K562 (cell line): ENCODE measurements at regions not wholly inside any gene's neighbourhood (a gene's known extent, or its start where the extent isn't known, plus 50 kb on each side); places are given as distances from the start of the nearest gene placed in this dataset.

ENCODE experiments used
- ATF7 ChIP-seq: fragments of 450-650 bp; IDR thresholded peaks from 2 replicates; pipeline ENCODE4 v1.7.1; 2014; ENCODE audit warnings: mild to moderate bottlenecking, moderate library complexity
- CBFA2T3 ChIP-seq: fragments of 450-650 bp; IDR thresholded peaks from 2 replicates; pipeline ENCODE4 v1.6.1; 2017
- CTBP1 ChIP-seq: fragments of 450-650 bp; IDR thresholded peaks from 2 replicates; pipeline ENCODE4 v1.6.1; 2016; ENCODE audit warnings: borderline replicate concordance
- CTCF ChIP-seq, 3 experiments: IDR thresholded peaks in 2 of 3; conservative IDR thresholded peaks in 1 of 3; 2 replicates each; pipeline ENCODE4 v1.5.1; 2011 to 2012; ENCODE audit warnings: low read length in 3 of 3, mild to moderate bottlenecking in 3 of 3, control low read depth in 2 of 3, improper control_type of control experiment in 1 of 3, inconsistent platforms in 1 of 3, low read depth in 1 of 3, mixed read lengths in 1 of 3, moderate library complexity in 1 of 3; ENCODE audit not compliant: insufficient read depth in 2 of 3
- EZH2 ChIP-seq: IDR thresholded peaks from 2 replicates; pipeline ENCODE4 v1.6.1; 2012; ENCODE audit warnings: low read depth, mild to moderate bottlenecking, inconsistent platforms, low read length, borderline replicate concordance
- HMGXB4 ChIP-seq: sonication (generic); formaldehyde crosslinking; IDR thresholded peaks from 2 replicates; pipeline ENCODE4 v1.8.1; 2023; ENCODE audit warnings: mild to moderate bottlenecking, missing genetic modification reagents
- HNRNPK ChIP-seq: fragments of 200-400 bp; formaldehyde crosslinking; IDR thresholded peaks from one replicate; pipeline ENCODE4 v1.6.1; 2018; ENCODE audit warnings: mild to moderate bottlenecking, low read depth, low read length; ENCODE audit not compliant: poor library complexity, severe bottlenecking
- JUND ChIP-seq, 2 experiments: IDR thresholded peaks; 2 replicates in 1 of 2; 3 replicates in 1 of 2; pipeline ENCODE4 v1.6.1; 2011; ENCODE audit warnings: borderline replicate concordance in 2 of 2, low read depth in 2 of 2, low read length in 2 of 2, improper control_type of control experiment in 1 of 2, missing biosample characterization in 1 of 2, missing genetic modification characterization in 1 of 2, missing genetic modification reagents in 1 of 2
- RFX5 ChIP-seq: IDR thresholded peaks from 2 replicates; pipeline ENCODE4 v1.6.1; 2011; ENCODE audit warnings: low read depth, mild to moderate bottlenecking, improper control_type of control experiment, low read length
- TAF1 ChIP-seq: IDR thresholded peaks from 2 replicates; pipeline ENCODE4 v1.6.1; 2011; ENCODE audit warnings: mild to moderate bottlenecking, low read length, moderate library complexity; ENCODE audit not compliant: insufficient read depth, control insufficient read depth, severe bottlenecking; ENCODE audit errors: extremely low read depth
- THRB ChIP-seq: fragments of 450-650 bp; formaldehyde crosslinking; conservative IDR thresholded peaks from 2 replicates; pipeline ENCODE4 v1.4.0; 2022; ENCODE audit warnings: mild to moderate bottlenecking, missing genetic modification characterization
- ZBTB11 ChIP-seq, 3 experiments: fragments of 200-800 bp in 1 of 3; fragments of 250-450 bp in 1 of 3; fragments of 450-650 bp in 1 of 3; sonication (Bioruptor Pico) in 1 of 3; sonication (Bioruptor generic) in 1 of 3; formaldehyde crosslinking in 1 of 3; IDR thresholded peaks; 2 replicates each; pipeline versions ENCODE4 v1.6.1 to v1.8.0; 2016 to 2022; ENCODE audit warnings: mild to moderate bottlenecking in 2 of 3, missing genetic modification characterization in 2 of 3, missing compliant biosample characterization in 1 of 3, moderate library complexity in 1 of 3
- ZNF280A ChIP-seq: fragments of 450-650 bp; IDR thresholded peaks from 2 replicates; pipeline ENCODE4 v1.6.1; 2018; ENCODE audit warnings: mild to moderate bottlenecking, low read depth; ENCODE audit not compliant: partially characterized antibody
- ZNF740 ChIP-seq, 3 experiments: fragments of 200-800 bp in 1 of 3; sonication (Bioruptor generic) in 1 of 3; sonication (generic) in 1 of 3; formaldehyde crosslinking in 1 of 3; IDR thresholded peaks; 2 replicates each; pipeline versions ENCODE4 v1.6.1 to v1.8.0; 2016 to 2022; ENCODE audit warnings: mild to moderate bottlenecking in 2 of 3, missing compliant biosample characterization in 2 of 3, missing genetic modification characterization in 2 of 3, missing genetic modification reagents in 1 of 3

GRCh38 chr5:91830361-91830953 is 447.3 kb upstream of the ARRDC3 start:
- TF ChIP-seq HNRNPK (no peak), CTBP1 (no peak), CBFA2T3 (no peak), HMGXB4 (no peak), ZNF740 (CRISPR knock-in tag; IDR thresholded peaks at IDR 0.05) (no peak), ZNF740 (tag; IDR thresholded peaks at IDR 0.05) (no peak), CTCF (IDR thresholded peaks at IDR 0.05 in 2 of 3, conservative IDR thresholded peaks at IDR 0.05 in 1 of 3; ENCODE audit: insufficient read depth in 2 of 3, low read depth in 1 of 3, low read length in 3 of 3) (no peak), TAF1 (no peak), THRB (no peak), ZBTB11 (CRISPR knock-in tag; IDR thresholded peaks at IDR 0.05) (no peak), RFX5 (no peak), JUND (IDR thresholded peaks at IDR 0.05; ENCODE audit: borderline replicate concordance, low read depth, low read length) (no peak), JUND (tag; IDR thresholded peaks at IDR 0.05; ENCODE audit: borderline replicate concordance, low read depth, low read length) (no peak), ATF7 (no peak), ZNF280A (no peak), EZH2 (no peak)
